ENCODE measurements at regions not wholly inside any gene's neighbourhood (a gene's known extent, or its start where the extent isn't known, plus 50 kb on each side); places are given as distances from the start of the nearest gene placed in this dataset.
"Not testable (repeated sequence)": the region's sequence is repeated elsewhere in the genome, so short reads cannot be mapped to it uniquely, and the experiment has no call there.

- Histone ChIP-seq H3F3A (ENCODE audit: control insufficient read depth, insufficient read depth) (no peaks in the 10 kb centered on the region), H3K4me2 (ENCODE audit: low read length) (no peak overlapping the region), H3K36me3 (ENCODE audit: control insufficient read depth, low read length) (no peaks in the 10 kb centered on the region), H3K9me2 (replicated peaks; ENCODE audit: control insufficient read depth, low read length) (no peaks in the 10 kb centered on the region), H3K4me1 (ENCODE audit: control insufficient read depth, low read length) (no peaks in the 10 kb centered on the region), H3K79me2 (ENCODE audit: control insufficient read depth, low read length) (no peaks in the 10 kb centered on the region), H3K9me3 (ENCODE audit: control insufficient read depth, insufficient read depth, low read length) (no peaks in the 10 kb centered on the region), H4K20me1 (ENCODE audit: control insufficient read depth, insufficient read depth, low read depth, low read length) (no peaks in the 10 kb centered on the region), H3K4me3 (ENCODE audit: low read length) (no peak overlapping the region), H3K27ac (ENCODE audit: low read depth, low read length) (no peak overlapping the region), H3K27me3 (ENCODE audit: control insufficient read depth, low read length) (no peaks in the 10 kb centered on the region)
- no peak for TF ChIP-seq CTCF (IDR thresholded peaks at IDR 0.05; ENCODE audit: low read depth, low read length, poor library complexity, severe bottlenecking)
- TF ChIP-seq EZH2phosphoT487 (IDR thresholded peaks at IDR 0.05; ENCODE audit: borderline replicate concordance, low read length): no peak
Measured at GRCh38 chr18:47654988-47655387, 275.5 kb downstream of the SMAD2 start.

- Histone ChIP-seq H3K4me2 (ENCODE audit: low read length) (no peak overlapping the region), H3K79me2 (ENCODE audit: control insufficient read depth, low read length) (no peaks in the 10 kb centered on the region), H3K27ac (ENCODE audit: low read depth, low read length) (no peak overlapping the region), H3F3A (ENCODE audit: control insufficient read depth, insufficient read depth) (no peaks in the 10 kb centered on the region), H3K36me3 (ENCODE audit: control insufficient read depth, low read length) (no peaks in the 10 kb centered on the region), H3K4me1 (ENCODE audit: control insufficient read depth, low read length) (no peaks in the 10 kb centered on the region), H3K27me3 (ENCODE audit: control insufficient read depth, low read length) (no peaks in the 10 kb centered on the region; the same call in 1 of the 2 replicates), H3K4me3 (ENCODE audit: low read length) (no peak overlapping the region), H3K9me2 (replicated peaks; ENCODE audit: control insufficient read depth, low read length) (no peaks in the 10 kb centered on the region), H3K9me3 (ENCODE audit: control insufficient read depth, insufficient read depth, low read length) (no peaks in the 10 kb centered on the region), H4K20me1 (ENCODE audit: control insufficient read depth, insufficient read depth, low read depth, low read length) (no peaks in the 10 kb centered on the region)
- TF ChIP-seq CTCF (IDR thresholded peaks at IDR 0.05; ENCODE audit: low read depth, low read length, poor library complexity, severe bottlenecking) (no peak), EZH2phosphoT487 (IDR thresholded peaks at IDR 0.05; ENCODE audit: borderline replicate concordance, low read length) (no peak)
Measured at GRCh38 chr18:47644896-47645295, 285.6 kb downstream of the SMAD2 start.

GRCh38 chr18:47637551-47637950, 292.9 kb downstream of the SMAD2 start:
- H3K27ac ChIP-seq (ENCODE audit: low read depth, low read length); H4K20me1 ChIP-seq (ENCODE audit: control insufficient read depth, insufficient read depth, low read depth, low read length); H3K9me2 ChIP-seq (replicated peaks; ENCODE audit: control insufficient read depth, low read length); H3K4me3 ChIP-seq (ENCODE audit: low read length); H3K79me2 ChIP-seq (ENCODE audit: control insufficient read depth, low read length); H3F3A ChIP-seq (ENCODE audit: control insufficient read depth, insufficient read depth); H3K4me2 ChIP-seq (ENCODE audit: low read length); H3K36me3 ChIP-seq (ENCODE audit: control insufficient read depth, low read length); H3K27me3 ChIP-seq (ENCODE audit: control insufficient read depth, low read length); H3K9me3 ChIP-seq (ENCODE audit: control insufficient read depth, insufficient read depth, low read length); H3K4me1 ChIP-seq (ENCODE audit: control insufficient read depth, low read length): not testable (repeated sequence)

GRCh38 chr18:47635416-47635815, 295.0 kb downstream of the SMAD2 start:
- Histone ChIP-seq H3K4me3 (ENCODE audit: low read length) (no peak overlapping the region), H3K4me1 (ENCODE audit: control insufficient read depth, low read length) (no peaks in the 10 kb centered on the region), H3K4me2 (ENCODE audit: low read length) (no peak overlapping the region), H3K9me3 (ENCODE audit: control insufficient read depth, insufficient read depth, low read length) (no peaks in the 10 kb centered on the region), H3K36me3 (ENCODE audit: control insufficient read depth, low read length) (no peaks in the 10 kb centered on the region), H4K20me1 (ENCODE audit: control insufficient read depth, insufficient read depth, low read depth, low read length) (no peaks in the 10 kb centered on the region), H3K27me3 (ENCODE audit: control insufficient read depth, low read length) (no peaks in the 10 kb centered on the region; the same call in none of the 2 replicates), H3F3A (ENCODE audit: control insufficient read depth, insufficient read depth) (no peaks in the 10 kb centered on the region), H3K9me2 (replicated peaks; ENCODE audit: control insufficient read depth, low read length) (no peaks in the 10 kb centered on the region), H3K79me2 (ENCODE audit: control insufficient read depth, low read length) (no peaks in the 10 kb centered on the region), H3K27ac (ENCODE audit: low read depth, low read length) (no peak overlapping the region)
- no peak for TF ChIP-seq CTCF (IDR thresholded peaks at IDR 0.05; ENCODE audit: low read depth, low read length, poor library complexity, severe bottlenecking)
- TF ChIP-seq EZH2phosphoT487 (IDR thresholded peaks at IDR 0.05; ENCODE audit: borderline replicate concordance, low read length): no peak

Measured in DOHH2 (cell line).